ENCODE measurements at regions not wholly inside any gene's neighbourhood (a gene's known extent, or its start where the extent isn't known, plus 50 kb on each side); places are given as distances from the start of the nearest gene placed in this dataset.

DNA sequence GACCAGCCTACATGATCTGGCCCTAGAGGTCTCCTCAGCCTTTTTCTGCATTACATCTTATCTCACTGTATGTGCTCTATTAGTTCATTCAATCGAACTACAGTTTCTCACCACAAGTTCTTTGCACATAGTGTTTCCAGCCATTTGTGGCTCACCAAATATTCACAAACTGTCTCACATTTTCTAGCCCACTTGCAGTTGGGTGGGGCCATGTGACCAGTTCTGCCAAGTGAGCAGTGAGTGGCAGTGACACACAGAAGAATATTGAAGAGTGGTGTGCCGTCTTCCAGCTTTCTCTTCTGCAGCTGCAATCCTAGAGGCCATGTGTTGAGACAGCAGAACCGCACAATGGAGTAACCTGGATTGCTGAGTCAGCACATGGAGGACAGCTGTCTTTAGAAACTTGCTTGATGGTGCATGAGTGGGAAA is 103.2 kb upstream of the ZNF644 start:
- DNase-seq (ENCODE audit: low read depth, low spot score) = no peak
- no peaks in the 10 kb centered on the region for H3K9me3 Mint-ChIP-seq
- H3K27ac Mint-ChIP-seq (ENCODE audit: unreplicated experiment) = no peak overlapping the region
- TF ChIP-seq, protein P1, sequence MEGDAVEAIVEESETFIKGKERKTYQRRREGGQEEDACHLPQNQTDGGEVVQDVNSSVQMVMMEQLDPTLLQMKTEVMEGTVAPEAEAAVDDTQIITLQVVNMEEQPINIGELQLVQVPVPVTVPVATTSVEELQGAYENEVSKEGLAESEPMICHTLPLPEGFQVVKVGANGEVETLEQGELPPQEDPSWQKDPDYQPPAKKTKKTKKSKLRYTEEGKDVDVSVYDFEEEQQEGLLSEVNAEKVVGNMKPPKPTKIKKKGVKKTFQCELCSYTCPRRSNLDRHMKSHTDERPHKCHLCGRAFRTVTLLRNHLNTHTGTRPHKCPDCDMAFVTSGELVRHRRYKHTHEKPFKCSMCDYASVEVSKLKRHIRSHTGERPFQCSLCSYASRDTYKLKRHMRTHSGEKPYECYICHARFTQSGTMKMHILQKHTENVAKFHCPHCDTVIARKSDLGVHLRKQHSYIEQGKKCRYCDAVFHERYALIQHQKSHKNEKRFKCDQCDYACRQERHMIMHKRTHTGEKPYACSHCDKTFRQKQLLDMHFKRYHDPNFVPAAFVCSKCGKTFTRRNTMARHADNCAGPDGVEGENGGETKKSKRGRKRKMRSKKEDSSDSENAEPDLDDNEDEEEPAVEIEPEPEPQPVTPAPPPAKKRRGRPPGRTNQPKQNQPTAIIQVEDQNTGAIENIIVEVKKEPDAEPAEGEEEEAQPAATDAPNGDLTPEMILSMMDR (conservative IDR thresholded peaks at IDR 0.05) = no peak
- H3K36me3 Mint-ChIP-seq (ENCODE audit: low read depth) = no peaks in the 10 kb centered on the region
- H3K4me1 Mint-ChIP-seq = no peaks in the 10 kb centered on the region
- no peak overlapping the region for H3K4me3 Mint-ChIP-seq
- H3K27me3 Mint-ChIP-seq (ENCODE audit: low read depth) = peaks cover 2% of the 10 kb centered on the region

DNA sequence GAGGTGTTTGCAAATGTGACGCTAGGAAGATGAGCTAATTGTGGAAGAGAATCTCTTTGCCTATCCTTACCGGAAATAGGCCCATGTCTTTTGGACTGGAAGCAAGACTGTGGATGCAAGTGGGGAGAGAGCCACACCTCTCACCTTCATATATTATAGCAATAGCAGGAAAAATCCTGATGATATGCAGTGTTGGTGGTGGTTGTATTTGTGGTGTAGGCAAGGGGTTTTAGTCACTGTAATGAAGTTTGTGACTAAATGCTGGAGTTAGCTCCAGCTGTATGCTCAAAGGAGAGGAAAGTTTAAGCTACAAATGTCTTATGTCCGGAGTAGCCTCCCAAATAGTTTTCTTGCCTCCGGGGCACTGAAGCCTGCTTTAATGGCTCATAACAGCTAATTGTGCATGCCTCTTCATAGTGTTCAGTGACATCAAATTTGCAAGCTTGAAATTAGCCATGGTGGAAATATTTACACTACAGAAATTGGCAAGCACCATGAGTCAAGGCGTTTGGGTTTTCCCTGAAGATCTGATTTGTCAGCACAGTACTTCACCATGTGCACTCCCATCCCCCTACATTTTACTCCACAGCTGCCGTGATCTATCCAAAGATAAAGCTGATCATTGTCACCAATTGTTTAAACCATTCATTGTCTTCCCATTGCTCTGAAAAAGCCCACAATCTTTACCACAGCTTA is 102.6 kb upstream of the ZNF644 start:
- Mint-ChIP-seq H3K27ac (ENCODE audit: unreplicated experiment) (no peak overlapping the region), H3K4me3 (no peak overlapping the region)

DNA sequence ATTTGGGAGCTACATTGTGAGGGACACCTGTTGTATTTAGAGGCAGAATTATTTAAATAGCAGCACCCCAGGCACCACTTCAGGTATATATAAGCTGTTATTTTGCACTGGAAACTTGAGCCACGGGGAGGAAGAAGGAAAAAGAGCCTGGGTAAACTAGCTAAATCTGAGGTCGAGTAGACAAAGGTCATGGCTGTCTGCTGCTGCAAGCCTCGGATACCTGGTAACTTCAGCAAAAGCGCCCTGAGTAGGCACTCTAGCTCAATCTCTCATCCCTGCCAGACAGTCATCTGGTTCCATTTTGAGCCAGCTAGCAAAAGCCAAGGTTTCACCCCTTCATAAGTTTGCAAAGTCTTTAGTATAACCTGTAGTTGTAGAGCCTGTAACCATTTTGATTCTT is 101.9 kb upstream of the ZNF644 start:
- no peak overlapping the region for H3K27ac Mint-ChIP-seq (ENCODE audit: unreplicated experiment)
- no peak overlapping the region for H3K4me3 Mint-ChIP-seq
- peaks cover 2% of the 10 kb centered on the region for H3K27me3 Mint-ChIP-seq (ENCODE audit: low read depth)
- no peaks in the 10 kb centered on the region for H3K4me1 Mint-ChIP-seq
- H3K36me3 Mint-ChIP-seq (ENCODE audit: low read depth) = no peaks in the 10 kb centered on the region
- TF ChIP-seq, protein P1 (conservative IDR thresholded peaks at IDR 0.05) = no peak
- no peaks in the 10 kb centered on the region for H3K9me3 Mint-ChIP-seq
- no peak for DNase-seq (ENCODE audit: low read depth, low spot score)

More for the DNA sequence above, 102.6 kb upstream of the ZNF644 start:
- Mint-ChIP-seq H3K36me3 (ENCODE audit: low read depth) (no peaks in the 10 kb centered on the region), H3K4me1 (no peaks in the 10 kb centered on the region), H3K9me3 (no peaks in the 10 kb centered on the region), H3K27me3 (ENCODE audit: low read depth) (peaks cover 2% of the 10 kb centered on the region)
- no peak for DNase-seq (ENCODE audit: low read depth, low spot score)
- TF ChIP-seq, protein P1 (conservative IDR thresholded peaks at IDR 0.05) = no peak

DNA sequence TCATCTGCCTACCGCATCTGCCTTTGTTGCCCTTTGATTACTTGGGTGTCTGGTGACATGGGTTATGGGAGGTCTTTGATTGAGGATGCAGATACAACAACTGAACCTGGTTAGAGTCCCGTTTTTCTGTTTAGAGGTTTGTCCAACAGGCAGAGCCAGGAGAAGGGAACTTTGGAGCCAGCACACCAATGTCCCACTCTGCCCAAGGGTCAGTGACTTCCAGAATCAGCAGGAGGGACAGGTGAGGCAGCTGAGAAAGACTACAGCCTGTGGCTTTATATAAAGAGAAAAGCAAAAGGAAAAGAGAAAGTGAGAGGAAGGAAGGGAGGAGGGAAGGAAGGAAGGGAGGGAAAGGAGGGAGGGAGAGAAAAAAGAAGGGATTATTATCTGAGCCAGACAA is 101.5 kb upstream of the ZNF644 start:
- TF ChIP-seq, protein P1 (conservative IDR thresholded peaks at IDR 0.05) = no peak
- H3K27me3 Mint-ChIP-seq (ENCODE audit: low read depth) = peaks cover 2% of the 10 kb centered on the region
- H3K27ac Mint-ChIP-seq (ENCODE audit: unreplicated experiment) = peak overlapping the region; percentile 71
- H3K4me3 Mint-ChIP-seq = no peak overlapping the region
- no peaks in the 10 kb centered on the region for H3K36me3 Mint-ChIP-seq (ENCODE audit: low read depth)
- no peaks in the 10 kb centered on the region for H3K9me3 Mint-ChIP-seq
- no peak for DNase-seq (ENCODE audit: low read depth, low spot score)
- H3K4me1 Mint-ChIP-seq = no peaks in the 10 kb centered on the region

DNA sequence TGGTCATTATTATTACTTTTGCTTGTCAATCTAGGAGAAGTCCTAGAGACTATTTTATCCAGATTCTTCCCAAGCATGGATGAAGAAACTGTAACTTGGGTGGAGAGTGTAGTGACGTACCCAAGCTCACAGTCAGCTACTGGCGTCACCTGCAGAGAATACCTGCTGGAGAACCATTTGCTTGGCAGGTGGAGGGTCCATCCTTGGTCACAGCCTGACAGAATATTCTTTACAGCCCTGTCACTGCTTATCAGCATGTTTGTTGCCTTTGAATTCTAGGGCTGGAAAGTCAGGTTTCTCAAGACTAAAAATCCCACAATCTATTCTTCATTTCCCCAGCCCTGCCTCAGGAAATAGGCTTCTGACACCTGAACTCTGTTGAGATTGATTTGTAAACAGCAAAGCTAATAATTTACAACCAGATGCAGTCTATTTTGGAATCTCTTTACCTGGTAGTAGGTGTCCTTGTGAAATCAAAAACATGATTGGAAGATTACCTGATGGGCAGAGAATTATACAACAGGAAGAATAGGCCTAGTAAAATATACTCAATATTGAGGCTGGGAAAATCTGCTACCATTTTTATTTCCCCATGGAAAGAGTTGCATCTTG is 100.4 kb upstream of the ZNF644 start:
- no peak overlapping the region for H3K27ac Mint-ChIP-seq (ENCODE audit: unreplicated experiment)
- no peaks in the 10 kb centered on the region for H3K36me3 Mint-ChIP-seq (ENCODE audit: low read depth)
- TF ChIP-seq, protein P1 (conservative IDR thresholded peaks at IDR 0.05) = no peak
- no peak for DNase-seq (ENCODE audit: low read depth, low spot score)
- H3K4me1 Mint-ChIP-seq = no peaks in the 10 kb centered on the region
- no peaks in the 10 kb centered on the region for H3K9me3 Mint-ChIP-seq
- peaks cover 2% of the 10 kb centered on the region for H3K27me3 Mint-ChIP-seq (ENCODE audit: low read depth)
- no peak overlapping the region for H3K4me3 Mint-ChIP-seq
